ENCODE measurements at regions not wholly inside any gene's neighbourhood (a gene's known extent, or its start where the extent isn't known, plus 50 kb on each side); places are given as distances from the start of the nearest gene placed in this dataset.

GRCh38 chr6:113403966-113404595 is 453.1 kb upstream of the MARCKS start:
- BruUV-seq (replicated peaks): no TSS peak
- H3K4me3 ChIP-seq (replicated peaks in 1 of 3; ENCODE audit: insufficient read depth in 1 of 3, low read depth in 1 of 3, low read length in 3 of 3): no peak overlapping the region
- no peak overlapping the region for H3K27ac ChIP-seq (ENCODE audit: insufficient read depth, low read depth, low read length)
- no peaks in the 10 kb centered on the region for H3K36me3 ChIP-seq (ENCODE audit: control insufficient read depth in 2 of 2, extremely low read depth in 1 of 2, insufficient read depth in 2 of 2, low read length in 2 of 2)
- H3K27me3 ChIP-seq (ENCODE audit: control insufficient read depth in 2 of 2, insufficient read depth in 2 of 2, low read length in 2 of 2): no peaks in the 10 kb centered on the region
- H3K9me1 ChIP-seq (replicated peaks; ENCODE audit: control insufficient read depth, extremely low read depth, insufficient read depth, low read length): no peaks in the 10 kb centered on the region
- TF ChIP-seq FOS (IDR thresholded peaks at IDR 0.05; ENCODE audit: borderline replicate concordance, insufficient read depth, low read length) (no peak), CTCF (IDR thresholded peaks at IDR 0.05; ENCODE audit: extremely low read depth in 1 of 2, insufficient read depth in 1 of 2, low read depth in 1 of 2, low read length in 2 of 2) (no peak), GATA2 (IDR thresholded peaks at IDR 0.05; ENCODE audit: insufficient read depth, insufficient read length, low read depth, low read length) (no peak), EZH2 (IDR thresholded peaks at IDR 0.05; ENCODE audit: borderline replicate concordance, low read depth, low read length, severe bottlenecking) (no peak), POLR2A (IDR thresholded peaks at IDR 0.05; ENCODE audit: low read depth, low read length) (no peak), POLR2AphosphoS5 (IDR thresholded peaks at IDR 0.05; ENCODE audit: insufficient read depth, low read depth, low read length) (no peak), JUN (IDR thresholded peaks at IDR 0.05; ENCODE audit: borderline replicate concordance, insufficient read depth, insufficient read length, low read depth) (no peak), MAX (IDR thresholded peaks at IDR 0.05; ENCODE audit: insufficient read depth, insufficient read length) (no peak), MYC (IDR thresholded peaks at IDR 0.05; ENCODE audit: low read depth, low read length) (no peak)
- no peaks in the 10 kb centered on the region for H4K20me1 ChIP-seq (replicated peaks; ENCODE audit: control insufficient read depth, extremely low read depth, insufficient read depth, low read length)
- H3K4me1 ChIP-seq (ENCODE audit: control insufficient read depth, extremely low read depth, insufficient read depth, low read length): peaks cover 4% of the 10 kb centered on the region
- H2AFZ ChIP-seq (ENCODE audit: low read depth, low read length): no peak overlapping the region
- dilution Hi-C loops (cut with MboI; ENCODE audit: extremely low pct_ligation_motif_present, low sequenced_read_pairs): no loop called here
- POLR2A ChIA-PET: no interaction called here
- H3K9me3 ChIP-seq (replicated peaks; ENCODE audit: control insufficient read depth, insufficient read depth, low read length): no peaks in the 10 kb centered on the region
- no peak for DNase-seq (ENCODE audit: low read depth, low spot score)
- no peak overlapping the region for H3K9ac ChIP-seq (replicated peaks; ENCODE audit: extremely low read depth, insufficient read depth, low read length)
- H3K4me2 ChIP-seq (ENCODE audit: insufficient read depth, low read length): no peak overlapping the region
- CTCF ChIA-PET: no interaction called here
- no peak for FAIRE-seq
- intact Hi-C loops (cut with micrococcal nuclease): no loop called here
- H3K79me2 ChIP-seq (ENCODE audit: control insufficient read depth, insufficient read depth, low read length): no peaks in the 10 kb centered on the region

All from endothelial cell of umbilical vein (primary cell).